AG04449 (cell line): ENCODE measurements at regions not wholly inside any gene's neighbourhood (a gene's known extent, or its start where the extent isn't known, plus 50 kb on each side); places are given as distances from the start of the nearest gene placed in this dataset.

Experiments used
- CTCF ChIA-PET: fragments of 350-600 bp; formaldehyde crosslinking; extraction: SDS; loops from one replicate; lab custom pipeline; 2021; ENCODE audit warnings: antibody characterized with exemption; lab: Yijun Ruan, JAX
- POLR2A ChIA-PET: fragments of 400-600, 350-600 bp; formaldehyde crosslinking; extraction: SDS; loops from one replicate; lab custom pipeline; 2020; ENCODE audit warnings: antibody characterized with exemption, inconsistent platforms; lab: Yijun Ruan, JAX
- DNase-seq: peaks from one replicate; pipeline ENCODE4 v3.0.0-alpha.2; 2010; ENCODE audit warnings: low read depth, low spot score
- H3K4me3 ChIP-seq: 2 replicates; pipeline ENCODE4 v1.5.1; 2011; ENCODE audit warnings: low read depth, mild to moderate bottlenecking, control low read depth, low read length
- CTCF ChIP-seq: IDR thresholded peaks from one replicate; pipeline ENCODE4 v1.5.1; 2011; ENCODE audit warnings: mild to moderate bottlenecking, moderate library complexity, low read length, control low read depth, inconsistent platforms; ENCODE audit not compliant: insufficient read depth; ENCODE audit errors: missing control alignments

DNA sequence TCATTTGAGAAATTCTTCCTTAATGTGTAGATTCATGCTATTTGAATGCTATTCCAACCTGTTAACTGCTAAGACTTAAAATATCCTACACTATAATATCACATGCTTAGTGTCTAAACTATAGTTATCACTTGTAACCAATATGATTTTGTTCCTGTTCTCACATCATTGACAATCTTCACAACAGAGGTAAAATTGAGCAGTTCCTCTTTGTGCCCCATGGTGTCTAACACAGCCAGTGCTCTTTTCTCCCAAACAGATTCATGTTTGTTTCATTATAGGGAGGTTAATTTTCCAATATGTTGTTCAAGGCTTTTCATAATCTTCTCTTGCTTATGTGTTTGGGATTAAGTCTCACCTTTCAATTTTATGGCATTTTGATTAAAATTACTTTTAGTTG is 591.1 kb downstream of the ZPLD1 start:
- H3K4me3 ChIP-seq: no peak overlapping the region
- no peak for DNase-seq
- CTCF ChIA-PET: no interaction called here
- POLR2A ChIA-PET: no interaction called here
- no peak for TF ChIP-seq CTCF

DNA sequence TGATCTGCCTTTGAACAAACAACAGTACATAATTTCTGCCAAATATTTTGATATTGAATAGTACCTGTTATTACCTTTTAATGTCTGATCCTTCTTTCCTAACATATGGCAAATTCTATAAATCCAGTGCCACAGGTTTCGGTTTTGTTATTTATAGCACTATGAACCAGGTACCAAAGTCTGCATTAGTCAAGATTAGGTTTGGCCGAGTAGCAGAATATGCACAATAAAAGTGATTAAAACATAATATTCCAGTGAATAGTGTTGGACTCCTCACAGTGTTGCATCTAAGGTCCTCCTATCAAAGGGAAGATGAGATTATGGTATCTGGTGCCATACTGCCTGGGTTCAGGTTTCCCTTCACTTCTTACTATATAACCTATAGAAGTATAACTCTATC is 599.0 kb downstream of the ZPLD1 start:
- POLR2A ChIA-PET: no interaction called here
- H3K4me3 ChIP-seq: no peak overlapping the region
- no peak for DNase-seq
- CTCF ChIA-PET: no interaction called here
- TF ChIP-seq CTCF: no peak

DNA sequence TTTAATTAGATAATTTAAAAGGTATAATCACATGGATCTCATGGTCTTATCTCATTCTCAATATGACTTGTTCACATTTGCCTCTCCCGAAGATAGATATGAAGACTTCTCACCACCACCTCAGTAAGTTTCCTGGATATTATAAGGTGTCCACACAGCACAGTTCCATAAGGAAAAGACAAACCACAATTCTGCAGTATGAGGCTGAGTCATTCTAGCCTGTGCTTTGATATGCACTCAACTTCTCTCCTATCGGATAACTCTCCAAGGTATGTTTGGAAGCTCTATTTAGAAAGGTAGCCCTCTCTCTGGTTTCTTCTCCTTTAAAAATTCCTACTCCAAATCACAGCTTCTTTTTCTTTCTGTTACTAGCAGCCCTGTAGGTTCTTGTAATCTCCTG is 612.8 kb downstream of the ZPLD1 start:
- no peak for TF ChIP-seq CTCF
- no peak for DNase-seq
- no peak overlapping the region for H3K4me3 ChIP-seq
- CTCF ChIA-PET: no interaction called here
- POLR2A ChIA-PET: no interaction called here

GRCh38 chr3:103048068-103048722 is 613.4 kb downstream of the ZPLD1 start:
- H3K4me3 ChIP-seq: no peak overlapping the region
- no peak for TF ChIP-seq CTCF
- ChIA-PET CTCF (no interaction called here), POLR2A (no interaction called here)
- DNase-seq: no peak

DNA sequence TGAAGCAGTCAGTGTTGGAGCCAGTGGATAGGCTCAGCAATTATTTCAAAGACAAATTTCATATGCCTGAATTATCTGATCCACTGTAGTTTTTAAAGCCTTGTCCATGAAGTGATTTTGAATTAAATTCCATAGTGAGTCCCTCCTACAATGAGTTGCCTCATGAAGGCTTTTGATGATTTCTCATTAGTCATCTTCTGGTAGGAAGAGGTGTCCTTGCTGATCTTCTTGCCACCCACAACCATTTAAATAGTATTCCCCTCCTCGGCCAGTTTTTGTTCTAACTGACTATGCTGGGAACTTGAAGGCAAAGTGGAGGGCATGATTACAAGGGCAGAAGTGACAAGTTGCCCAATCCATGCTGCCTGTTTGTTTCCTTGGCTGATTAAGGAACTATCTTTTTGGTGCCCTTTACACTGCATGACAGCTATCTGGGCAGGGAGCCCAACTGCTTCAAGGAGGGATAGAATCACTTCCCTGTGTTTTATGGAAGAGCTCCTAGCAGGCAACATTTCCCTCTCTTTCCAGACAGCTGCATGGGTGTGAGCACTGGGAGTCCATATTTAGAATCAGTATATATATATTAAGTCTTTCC is 617.5 kb downstream of the ZPLD1 start:
- TF ChIP-seq CTCF: no peak
- no peak for DNase-seq
- CTCF ChIA-PET: no interaction called here
- no peak overlapping the region for H3K4me3 ChIP-seq
- POLR2A ChIA-PET: no interaction called here

GRCh38 chr3:103055021-103055520 is 620.3 kb downstream of the ZPLD1 start:
- DNase-seq: no peak
- TF ChIP-seq CTCF: no peak
- CTCF ChIA-PET: no interaction called here
- no peak overlapping the region for H3K4me3 ChIP-seq
- POLR2A ChIA-PET: no interaction called here
